SU-DHL-6 (cell line): ENCODE measurements at regions not wholly inside any gene's neighbourhood (a gene's known extent, or its start where the extent isn't known, plus 50 kb on each side); places are given as distances from the start of the nearest gene placed in this dataset.

Experiments
- H2AFZ ChIP-seq: fragments of 200-600 bp; sonication (generic); 2 replicates; pipeline ENCODE4 v1.6.1; 2014; ENCODE audit warnings: low read depth, mild to moderate bottlenecking, moderate library complexity, mixed read lengths, antibody characterized with exemption, low read length; ENCODE audit not compliant: severe bottlenecking
- H3F3A ChIP-seq: fragments of 200-600 bp; shearing (Covaris generic); 2 replicates; pipeline ENCODE4 v1.6.0; 2016; ENCODE audit warnings: antibody characterized with exemption, mild to moderate bottlenecking; ENCODE audit not compliant: insufficient read depth
- H3K27ac ChIP-seq: fragments of 200-600 bp; sonication (generic); 2 replicates; pipeline ENCODE4 v1.5.1; 2016; ENCODE audit warnings: low read depth, mild to moderate bottlenecking, low read length, moderate library complexity, mixed read lengths
- H3K27me3 ChIP-seq: fragments of 200-600 bp; sonication (generic), shearing (Covaris generic); 2 replicates; pipeline ENCODE4 v1.6.0; 2014; ENCODE audit warnings: mild to moderate bottlenecking, low read length
- H3K36me3 ChIP-seq: fragments of 200-600 bp; sonication (generic); 2 replicates; pipeline ENCODE4 v1.6.1; 2014; ENCODE audit warnings: mild to moderate bottlenecking, low read length, mixed read lengths
- H3K4me2 ChIP-seq: fragments of 300-600, 200-600 bp; shearing (Covaris generic), sonication (generic); 2 replicates; pipeline ENCODE4 v1.6.0; 2014; ENCODE audit warnings: low read length, low read depth, mild to moderate bottlenecking; ENCODE audit not compliant: poor library complexity, severe bottlenecking
- H3K4me3 ChIP-seq: fragments of 200-600 bp; sonication (generic); 2 replicates; pipeline ENCODE4 v1.5.1; 2014; ENCODE audit warnings: antibody characterized with exemption, low read length, mild to moderate bottlenecking, mixed read lengths; ENCODE audit not compliant: insufficient read depth, poor library complexity, severe bottlenecking
- H3K79me2 ChIP-seq: fragments of 200-600 bp; sonication (generic); 2 replicates; pipeline ENCODE4 v1.6.1; 2014; ENCODE audit warnings: mild to moderate bottlenecking, low read length, moderate library complexity; ENCODE audit not compliant: insufficient read depth
- H3K9ac ChIP-seq: fragments of 200-600 bp; sonication (generic); 2 replicates; pipeline ENCODE4 v1.7.0; 2014; ENCODE audit warnings: mild to moderate bottlenecking, low read length
- H3K9me2 ChIP-seq: fragments of 200-600 bp; sonication (generic); replicated peaks from 2 replicates; pipeline ENCODE4 v1.6.1; 2014; ENCODE audit warnings: low read length; ENCODE audit not compliant: insufficient read depth
- H3K9me3 ChIP-seq: fragments of 200-600 bp; sonication (generic); 2 replicates; pipeline ENCODE4 v1.6.1; 2014; ENCODE audit warnings: low read length, mixed read lengths; ENCODE audit not compliant: insufficient read depth
- H4K20me1 ChIP-seq: fragments of 200-600 bp; sonication (generic); 2 replicates; pipeline ENCODE4 v1.6.1; 2014; ENCODE audit warnings: low read depth, mild to moderate bottlenecking, antibody characterized with exemption, low read length, moderate library complexity, mixed read lengths
- CTCF ChIP-seq: fragments of 200-600 bp; sonication (generic); IDR thresholded peaks from one replicate; pipeline ENCODE4 v1.5.1; 2017; ENCODE audit warnings: antibody characterized with exemption, mild to moderate bottlenecking, low read length, moderate library complexity; ENCODE audit not compliant: insufficient read depth, poor library complexity, severe bottlenecking
- EZH2phosphoT487 ChIP-seq: fragments of 200-600 bp; sonication (generic), shearing (Covaris generic); conservative IDR thresholded peaks from 2 replicates; pipeline ENCODE4 v1.6.1; 2018; ENCODE audit warnings: mild to moderate bottlenecking, antibody characterized with exemption, low read length, moderate library complexity, mixed read lengths

- TF ChIP-seq EZH2phosphoT487 (no peak), CTCF (no peak)
- Histone ChIP-seq H3K4me2 (no peak overlapping the region), H3K27me3 (no peaks in the 10 kb centered on the region), H3K4me3 (no peak overlapping the region), H3K79me2 (no peaks in the 10 kb centered on the region), H3K9me3 (no peaks in the 10 kb centered on the region), H2AFZ (no peak overlapping the region), H4K20me1 (no peaks in the 10 kb centered on the region), H3K9me2 (no peaks in the 10 kb centered on the region), H3K27ac (no peak overlapping the region), H3K36me3 (no peaks in the 10 kb centered on the region), H3K9ac (no peak overlapping the region), H3F3A (no peaks in the 10 kb centered on the region)
These were observed 62.7 kb downstream of the ZNF648 start for GRCh38 chr1:181998858-181999257.

GRCh38 chr1:181992072-181992471 is 69.4 kb downstream of the ZNF648 start:
- no peak overlapping the region for H3K4me2 ChIP-seq
- TF ChIP-seq CTCF (no peak), EZH2phosphoT487 (no peak)
- H3K36me3 ChIP-seq: no peaks in the 10 kb centered on the region
- no peaks in the 10 kb centered on the region for H3K9me2 ChIP-seq
- no peaks in the 10 kb centered on the region for H3K27me3 ChIP-seq
- H3K27ac ChIP-seq: no peak overlapping the region
- H3F3A ChIP-seq: no peaks in the 10 kb centered on the region
- no peaks in the 10 kb centered on the region for H3K79me2 ChIP-seq
- H3K9me3 ChIP-seq: no peaks in the 10 kb centered on the region
- H3K9ac ChIP-seq: no peak overlapping the region
- no peaks in the 10 kb centered on the region for H4K20me1 ChIP-seq
- no peak overlapping the region for H2AFZ ChIP-seq
- no peak overlapping the region for H3K4me3 ChIP-seq

- Histone ChIP-seq H3K9ac (no peak overlapping the region), H3K36me3 (no peaks in the 10 kb centered on the region), H3K27ac (no peak overlapping the region), H3K9me2 (no peaks in the 10 kb centered on the region), H3K79me2 (no peaks in the 10 kb centered on the region), H3K9me3 (no peaks in the 10 kb centered on the region), H4K20me1 (no peaks in the 10 kb centered on the region), H3K4me2 (no peak overlapping the region), H3K4me3 (no peak overlapping the region), H3K27me3 (no peaks in the 10 kb centered on the region), H3F3A (no peaks in the 10 kb centered on the region), H2AFZ (no peak overlapping the region)
- TF ChIP-seq CTCF: no peak
- TF ChIP-seq EZH2phosphoT487: no peak
These were observed 70.8 kb downstream of the ZNF648 start for GRCh38 chr1:181990728-181991127.
